Stimulated activated CD8-positive, alpha-beta memory T cell treated with anti-CD3 and anti-CD28 coated beads, Interleukin-7, amount 100 ng/mL, for 1 hour (primary cell): ENCODE measurements at regions not wholly inside any gene's neighbourhood (a gene's known extent, or its start where the extent isn't known, plus 50 kb on each side); places are given as distances from the start of the nearest gene placed in this dataset.
"Not testable (repeated sequence)": the region's sequence is repeated elsewhere in the genome, so short reads cannot be mapped to it uniquely, and the experiment has no call there.

Experiments used
- DNase-seq, 2 donors: peaks; one replicate each; pipeline ENCODE4 v3.0.0-alpha.2; 2020; ENCODE audit warnings: low read depth in 2 of 2

GRCh38 chr6:28838634-28839442, 84.9 kb downstream of the TRIM27 start:
- peak; percentile 57 to 66 for DNase-seq

GRCh38 chr6:28839443-28840120, 84.2 kb downstream of the TRIM27 start:
- DNase-seq = no peak

DNA sequence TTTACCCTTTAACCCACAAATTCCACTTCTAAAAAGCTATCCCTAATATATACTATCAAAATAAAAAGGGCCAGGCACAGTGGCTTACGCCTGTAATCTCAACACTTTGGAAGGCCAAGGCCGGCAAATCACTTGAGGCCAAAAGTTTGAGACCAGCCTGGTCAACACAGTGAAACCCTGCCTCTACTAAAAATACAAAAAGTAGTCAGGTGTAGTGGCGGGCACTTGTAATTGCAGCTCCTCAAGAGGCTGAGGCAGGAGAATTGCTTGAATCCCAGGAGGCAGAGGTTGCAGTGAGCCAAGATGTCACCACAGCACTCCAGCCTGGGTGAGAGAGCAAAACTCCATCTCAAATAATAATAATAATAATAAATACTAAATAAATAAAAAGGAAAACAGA, 82.5 kb downstream of the TRIM27 start:
- DNase-seq = no peak

DNA sequence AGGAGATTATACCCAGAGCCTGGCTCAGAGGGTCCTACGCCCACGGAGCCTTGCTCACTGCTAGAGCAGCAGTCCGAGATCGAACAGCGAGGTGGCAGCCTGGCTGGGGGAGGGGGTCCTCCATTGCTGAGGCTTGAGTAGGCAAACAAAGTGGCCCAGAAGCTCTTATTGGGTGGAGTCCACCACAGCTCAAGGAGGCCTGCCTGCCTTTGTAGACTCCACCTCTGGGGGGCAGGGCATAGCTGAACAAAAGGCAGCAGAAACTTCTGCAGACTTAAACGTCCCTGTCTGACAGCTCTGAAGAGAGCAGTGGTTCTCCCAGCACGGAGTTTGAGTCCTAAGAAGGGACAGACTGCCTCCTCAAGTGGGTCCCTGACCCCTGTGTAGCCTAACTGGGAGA, 75.0 kb downstream of the TRIM27 start:
- DNase-seq = not testable (repeated sequence)
